GM19452 (cell line): ENCODE measurements at regions not wholly inside any gene's neighbourhood (a gene's known extent, or its start where the extent isn't known, plus 50 kb on each side); places are given as distances from the start of the nearest gene placed in this dataset.

Source experiments
- ATAC-seq: cut with Tn5 transposase; IDR thresholded peaks from one replicate; pipeline ENCODE4 v1.9.1; 2021; ENCODE audit not compliant: unreplicated experiment

GRCh38 chr18:60962625-60963024 is 370.6 kb upstream of the CDH20 start:
- no peak for ATAC-seq

GRCh38 chr18:60965856-60966255 is 367.4 kb upstream of the CDH20 start:
- ATAC-seq: no peak

- ATAC-seq: no peak
Observed at GRCh38 chr18:60966876-60967275, 366.4 kb upstream of the CDH20 start.

GRCh38 chr18:60975420-60975819 is 357.8 kb upstream of the CDH20 start:
- ATAC-seq: no peak

- no peak for ATAC-seq
Observed at GRCh38 chr18:60976976-60977375, 356.3 kb upstream of the CDH20 start.

- no peak for ATAC-seq
Observed at GRCh38 chr18:60978338-60978737, 354.9 kb upstream of the CDH20 start.

- ATAC-seq: no peak
Observed at GRCh38 chr18:60980422-60981005, 352.7 kb upstream of the CDH20 start.

- ATAC-seq: no peak
Observed at GRCh38 chr18:60981682-60982328, 351.4 kb upstream of the CDH20 start.

- no peak for ATAC-seq
Observed at GRCh38 chr18:60982329-60982695, 350.9 kb upstream of the CDH20 start.

- ATAC-seq: no peak
Observed at GRCh38 chr18:60982928-60983327, 350.3 kb upstream of the CDH20 start.

GRCh38 chr18:60984510-60984909 is 348.7 kb upstream of the CDH20 start:
- ATAC-seq: no peak

GRCh38 chr18:60987963-60988362 is 345.3 kb upstream of the CDH20 start:
- no peak for ATAC-seq

- ATAC-seq: no peak
Observed at GRCh38 chr18:60996326-60996725, 336.9 kb upstream of the CDH20 start.

- ATAC-seq: no peak
Observed at GRCh38 chr18:60996822-60997221, 336.4 kb upstream of the CDH20 start.

GRCh38 chr18:61001138-61001537 is 332.1 kb upstream of the CDH20 start:
- ATAC-seq: no peak

GRCh38 chr18:61006687-61007224 is 326.5 kb upstream of the CDH20 start:
- no peak for ATAC-seq

- no peak for ATAC-seq
Observed at GRCh38 chr18:61019338-61020301, 313.6 kb upstream of the CDH20 start.

GRCh38 chr18:61025596-61025995 is 307.6 kb upstream of the CDH20 start:
- no peak for ATAC-seq

- ATAC-seq: no peak
Observed at GRCh38 chr18:61031626-61032025, 301.6 kb upstream of the CDH20 start.

- ATAC-seq: no peak
Observed at GRCh38 chr18:61034580-61034979, 298.6 kb upstream of the CDH20 start.

GRCh38 chr18:61039251-61039650 is 294.0 kb upstream of the CDH20 start:
- ATAC-seq: no peak

- ATAC-seq: no peak
Observed at GRCh38 chr18:61047794-61048193, 285.4 kb upstream of the CDH20 start.
